ENCODE measurements at regions not wholly inside any gene's neighbourhood (a gene's known extent, or its start where the extent isn't known, plus 50 kb on each side); places are given as distances from the start of the nearest gene placed in this dataset.

DNA sequence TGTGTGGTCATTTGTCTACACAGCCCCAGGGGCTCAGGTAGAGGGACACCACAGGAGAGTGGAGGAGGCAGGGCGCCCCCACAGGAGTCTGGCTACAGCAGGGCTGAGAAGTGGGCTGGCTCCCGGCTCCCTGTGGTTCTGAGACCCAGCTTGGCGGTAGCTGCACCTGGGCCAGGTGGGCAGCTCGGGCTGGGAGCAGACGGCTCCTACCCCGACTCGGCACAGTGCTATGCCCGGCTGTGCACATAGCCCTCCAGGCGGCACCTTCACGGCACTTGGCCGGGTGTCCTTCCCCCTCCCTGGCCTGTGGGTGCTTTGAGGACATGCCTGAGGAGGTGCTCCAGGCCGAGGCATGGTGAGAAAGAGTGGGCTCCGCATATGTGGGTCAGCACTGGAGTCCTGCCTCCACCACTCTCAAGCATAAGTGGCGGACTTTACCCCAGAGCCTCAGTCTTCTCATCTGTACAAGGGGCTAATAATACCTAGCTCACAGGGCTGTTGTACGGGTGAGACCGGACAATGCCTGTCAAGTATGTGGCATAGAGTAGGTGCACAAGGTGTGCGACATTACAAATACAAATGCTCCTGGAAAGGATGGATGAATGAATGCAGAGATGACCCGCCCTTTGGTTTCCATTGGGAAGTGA lies 50.1 kb upstream of the JPH3 start:
- DNase-seq, result no peak

DNA sequence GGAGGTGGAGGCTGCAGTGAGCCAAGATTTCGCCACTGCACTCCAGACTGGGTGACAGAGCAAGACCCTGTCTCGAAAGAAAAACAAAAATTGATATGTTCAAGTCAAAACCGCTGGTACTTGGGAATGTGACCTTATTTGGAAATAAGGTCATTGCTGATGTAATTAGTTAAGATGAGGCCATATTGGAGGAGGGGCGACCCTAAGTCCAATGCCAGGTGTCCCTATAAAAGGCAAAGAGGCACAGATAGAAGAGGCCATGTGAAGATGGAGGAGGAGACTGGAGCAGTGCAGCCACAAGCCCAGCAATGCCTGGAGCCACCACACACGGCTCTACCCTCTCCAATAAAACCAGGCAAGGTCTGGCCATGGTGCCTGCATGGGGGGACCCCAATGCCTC lies 50.8 kb upstream of the JPH3 start:
- DNase-seq, result no peak

DNA sequence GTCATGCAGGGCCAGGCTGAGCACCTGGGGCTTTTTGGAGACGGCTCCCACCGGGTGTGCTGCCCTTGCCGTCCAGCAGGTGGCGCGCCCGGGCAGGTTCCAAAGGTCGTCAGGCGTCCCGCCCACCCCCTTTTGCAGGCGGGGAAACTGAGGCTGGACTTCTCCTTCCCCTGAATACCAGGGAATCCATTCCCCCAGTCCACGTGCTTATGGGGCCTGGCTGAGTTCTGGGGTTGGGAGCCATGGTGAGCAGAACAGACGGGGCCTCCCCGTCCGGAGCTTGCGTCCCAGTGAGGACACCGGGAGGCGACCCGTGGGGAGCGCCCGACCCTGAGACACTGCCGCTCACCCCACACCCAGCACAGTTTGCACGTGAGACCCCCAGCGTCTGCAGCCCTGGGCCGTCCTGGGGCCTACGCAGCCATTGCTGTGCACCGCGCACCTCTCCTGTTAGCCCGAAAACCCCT lies 51.8 kb upstream of the JPH3 start:
- peak; percentile 60 to 68 for DNase-seq

DNA sequence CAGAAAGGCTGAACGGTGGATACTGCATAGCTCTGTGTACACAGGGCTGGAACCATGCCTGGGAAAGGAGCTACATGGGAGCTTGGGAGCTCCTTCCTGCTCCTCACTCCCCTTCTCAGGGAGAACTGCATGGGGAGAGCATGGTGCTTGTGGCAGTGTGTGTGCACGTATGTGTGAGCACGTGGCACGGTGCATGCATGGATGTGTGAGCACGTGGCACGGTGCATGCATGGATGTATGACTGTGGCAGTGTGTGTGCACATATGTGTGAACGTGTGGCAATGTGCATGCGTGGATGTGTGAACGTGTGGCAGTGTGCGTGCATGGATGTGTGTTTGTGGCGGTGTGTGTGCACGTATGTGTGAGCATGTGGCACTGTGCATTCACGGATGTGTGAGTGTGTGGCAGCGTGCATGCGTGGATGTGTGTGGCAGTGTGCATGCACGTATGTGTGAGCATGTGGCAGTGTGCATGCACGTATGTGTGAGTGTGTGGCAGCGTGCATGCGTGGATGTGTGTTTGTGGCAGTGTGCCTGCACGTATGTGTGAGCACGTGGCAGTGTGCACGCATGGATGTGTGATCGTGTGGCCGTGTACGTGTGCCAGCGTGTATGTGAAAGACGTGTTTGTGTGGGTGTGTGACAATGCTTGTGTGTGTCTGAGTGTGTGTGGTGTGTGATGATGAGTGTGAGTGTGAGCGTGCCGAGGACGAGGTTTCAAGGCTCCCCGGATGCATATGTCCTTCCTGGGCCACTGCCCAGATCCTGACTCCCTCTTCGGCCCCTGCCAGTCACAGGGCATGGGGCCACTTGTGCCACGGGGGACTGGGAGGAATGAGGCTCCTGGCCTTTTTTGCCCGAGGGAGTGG lies 52.4 kb upstream of the JPH3 start:
- no peak for DNase-seq

DNA sequence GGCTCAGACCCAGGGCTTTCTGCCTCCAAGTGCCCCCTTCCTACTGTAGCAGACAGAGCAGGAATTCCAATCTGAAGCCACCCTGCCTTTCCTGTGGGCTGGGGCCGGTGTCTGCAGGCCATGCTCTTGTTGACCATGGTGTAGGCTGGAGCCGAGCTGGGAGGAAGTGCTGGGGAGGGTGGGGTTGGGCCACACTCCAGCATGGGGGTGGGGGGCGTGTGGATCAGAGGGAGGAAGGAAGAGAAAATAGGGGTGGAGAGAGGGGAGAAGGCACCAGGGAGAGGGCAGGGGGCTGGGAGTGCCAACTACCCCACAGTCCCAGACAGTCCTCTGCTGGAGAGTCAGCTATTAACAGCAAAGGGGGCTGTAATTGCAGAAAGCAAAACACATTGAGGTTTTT lies 54.3 kb upstream of the JPH3 start:
- DNase-seq, result no peak

DNA sequence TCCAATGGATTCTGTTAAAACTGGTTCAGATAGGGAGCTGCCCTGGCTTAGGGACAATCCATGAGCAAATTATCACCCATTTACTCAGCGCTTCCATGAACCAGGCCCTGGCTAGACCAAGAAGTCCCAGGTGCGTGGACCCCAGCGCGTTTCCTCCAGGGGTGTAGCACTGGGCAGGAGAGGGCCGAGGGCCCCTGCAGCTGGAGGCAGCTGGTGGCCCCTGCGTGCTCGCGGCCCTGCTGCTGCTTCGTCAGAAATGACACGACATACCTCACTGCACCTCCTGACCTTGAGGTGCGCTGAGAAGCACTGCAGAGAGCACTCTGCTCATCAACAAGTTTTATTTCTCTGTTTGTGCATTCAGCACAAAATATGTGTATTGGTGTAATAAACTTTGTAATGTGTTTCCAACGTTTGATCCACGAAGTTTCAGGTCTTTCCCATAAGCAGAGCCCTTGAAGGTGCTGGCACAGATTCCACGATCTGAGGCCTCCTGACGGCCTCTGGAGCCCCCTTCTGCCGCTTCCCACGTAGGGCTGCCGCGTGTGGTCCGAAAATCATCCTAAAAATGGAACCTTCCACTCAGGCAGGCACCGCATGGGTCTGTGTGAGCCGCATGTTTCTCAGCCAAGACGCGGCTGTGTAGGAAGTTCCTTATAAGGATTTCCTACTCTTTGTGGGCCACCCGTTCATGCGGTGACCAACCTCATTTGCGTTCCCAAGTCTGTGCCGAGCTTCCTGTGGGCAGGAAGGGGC lies 50.8 kb upstream of the ZCCHC14 start:
- no peak for DNase-seq

DNA sequence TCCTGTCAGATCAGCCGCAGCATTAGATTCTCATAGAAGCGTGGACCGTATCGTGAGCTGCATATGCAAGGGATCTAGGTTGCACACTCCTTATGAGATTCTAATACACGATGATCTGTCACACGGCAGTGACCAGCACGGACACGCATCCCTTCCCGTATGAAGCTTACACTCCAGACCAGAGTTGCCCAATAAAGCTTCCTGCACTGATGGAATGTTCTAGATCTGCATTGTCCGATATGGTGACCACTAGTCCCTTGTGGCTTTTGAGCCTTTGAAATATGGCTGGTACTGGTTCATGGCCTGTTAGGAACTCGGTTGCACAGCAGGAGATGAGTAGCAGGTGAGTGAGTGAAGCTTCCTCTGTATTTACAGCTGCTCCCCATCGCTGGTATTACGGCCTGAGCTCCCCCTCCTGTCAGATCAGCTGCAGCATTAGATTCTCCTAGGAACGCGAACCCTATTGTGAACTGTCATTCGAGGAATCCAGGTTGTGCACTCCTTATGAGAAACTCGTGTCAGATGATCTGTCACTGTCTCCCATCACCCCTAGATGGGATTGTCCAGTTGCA lies 49.8 kb upstream of the ZCCHC14 start:
- no peak for DNase-seq

Data from stimulated activated CD4-positive, alpha-beta T cell treated with anti-CD3 and anti-CD28 coated beads, Interleukin-2, amount 100 ng/mL, for 48 hours (primary cell).